KOPT-K1 (cell line): ENCODE measurements at regions not wholly inside any gene's neighbourhood (a gene's known extent, or its start where the extent isn't known, plus 50 kb on each side); places are given as distances from the start of the nearest gene placed in this dataset.

Experiments
- H3K27ac ChIP-seq: fragments of 200-600 bp; sonication (generic); 2 replicates; pipeline ENCODE4 v1.5.1; 2016; ENCODE audit warnings: antibody characterized with exemption, mild to moderate bottlenecking, low read depth, low read length; ENCODE audit not compliant: poor library complexity, severe bottlenecking
- H3K36me3 ChIP-seq: fragments of 200-600 bp; sonication (generic); 2 replicates; pipeline ENCODE4 v1.5.1; 2017; ENCODE audit warnings: antibody characterized with exemption, mild to moderate bottlenecking, low read length, moderate library complexity; ENCODE audit not compliant: insufficient read depth
- H3K9me3 ChIP-seq: fragments of 200-600 bp; sonication (generic); 2 replicates; pipeline ENCODE4 v1.5.1; 2017; ENCODE audit warnings: antibody characterized with exemption, low read length, mild to moderate bottlenecking; ENCODE audit not compliant: insufficient read depth, poor library complexity, severe bottlenecking

DNA sequence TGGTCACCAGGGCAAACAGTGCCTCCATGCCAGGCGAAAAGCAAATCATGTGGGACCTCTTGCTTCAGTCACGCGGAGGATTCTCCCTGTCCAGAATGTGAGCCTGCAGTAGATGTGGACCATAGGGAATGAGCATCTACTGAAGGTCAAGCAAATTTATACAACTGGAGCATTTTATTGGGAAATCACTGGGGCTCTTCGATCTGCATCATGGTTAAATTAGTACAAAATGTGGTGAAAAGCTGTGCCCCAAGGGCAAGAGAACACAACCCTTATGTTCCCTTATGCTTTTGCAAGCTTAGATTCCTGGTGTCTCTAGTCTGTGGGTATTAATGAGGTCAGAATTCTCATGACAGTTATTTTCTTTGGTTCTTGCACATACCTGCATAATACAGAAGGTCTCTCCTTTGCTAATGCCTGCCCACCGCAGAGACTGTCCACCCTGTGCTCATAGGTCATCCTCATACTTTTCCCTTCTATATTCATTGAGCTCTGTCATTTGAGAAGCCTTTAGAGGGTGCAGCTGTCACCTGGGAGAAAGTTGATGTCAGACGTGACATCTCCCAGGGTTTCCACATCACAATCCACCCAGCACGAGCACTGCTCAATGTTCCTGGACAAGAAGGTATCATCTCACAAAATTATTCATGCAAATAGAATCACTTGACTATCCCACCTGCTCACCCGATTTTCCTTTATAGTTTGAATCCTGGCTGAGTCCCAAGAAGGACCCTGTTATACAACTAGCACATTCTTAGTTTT lies 111.7 kb downstream of the NXNL2 start:
- Histone ChIP-seq H3K9me3 (peaks cover 4% of the 10 kb centered on the region), H3K27ac (no peak overlapping the region), H3K36me3 (no peaks in the 10 kb centered on the region)

DNA sequence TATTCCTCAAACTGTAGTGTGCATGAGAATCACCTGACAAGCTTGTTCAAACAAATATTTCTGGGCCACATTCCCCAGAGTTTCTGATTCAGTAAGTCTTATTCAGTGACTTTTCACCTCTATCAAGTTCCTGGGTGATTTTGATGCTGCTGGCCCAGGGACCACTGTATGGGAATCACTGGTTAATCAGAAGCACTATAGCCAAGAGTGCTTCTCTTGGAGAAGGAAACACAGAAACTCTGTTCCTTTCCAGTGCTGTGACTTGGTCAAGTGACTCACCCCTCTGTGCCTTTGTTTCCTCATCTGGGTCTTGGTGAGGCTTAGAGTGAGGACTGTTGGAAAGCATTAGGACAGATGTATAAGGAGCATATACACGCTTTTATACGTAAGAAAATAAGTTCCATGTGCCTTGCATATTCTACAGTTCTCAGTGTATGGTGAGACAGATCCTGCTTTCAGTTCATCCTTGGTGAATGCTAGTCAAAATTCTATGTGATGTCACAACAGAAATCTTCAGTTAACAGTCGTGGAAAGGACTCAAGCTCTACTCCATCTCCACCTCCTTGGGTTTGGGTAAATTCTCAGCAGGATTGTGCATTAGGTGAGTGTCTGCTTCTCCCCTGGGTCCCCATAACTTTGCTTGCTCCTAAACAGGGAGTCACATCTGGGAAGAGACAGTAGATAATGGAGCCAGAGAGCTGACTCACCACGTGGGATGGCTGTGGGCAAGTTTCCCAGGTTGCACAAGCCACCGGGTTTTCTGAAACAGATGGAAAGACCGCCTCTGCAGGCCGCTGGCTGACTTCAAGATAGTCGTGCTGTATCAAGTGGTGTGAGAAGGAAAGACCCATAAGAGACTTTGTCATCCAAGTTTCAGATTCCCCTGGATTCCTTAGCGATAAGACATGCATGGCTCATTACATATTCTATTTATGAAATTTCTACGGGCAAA lies 117.0 kb downstream of the NXNL2 start:
- H3K27ac ChIP-seq = no peak overlapping the region
- no peaks in the 10 kb centered on the region for H3K36me3 ChIP-seq
- H3K9me3 ChIP-seq = no peaks in the 10 kb centered on the region

DNA sequence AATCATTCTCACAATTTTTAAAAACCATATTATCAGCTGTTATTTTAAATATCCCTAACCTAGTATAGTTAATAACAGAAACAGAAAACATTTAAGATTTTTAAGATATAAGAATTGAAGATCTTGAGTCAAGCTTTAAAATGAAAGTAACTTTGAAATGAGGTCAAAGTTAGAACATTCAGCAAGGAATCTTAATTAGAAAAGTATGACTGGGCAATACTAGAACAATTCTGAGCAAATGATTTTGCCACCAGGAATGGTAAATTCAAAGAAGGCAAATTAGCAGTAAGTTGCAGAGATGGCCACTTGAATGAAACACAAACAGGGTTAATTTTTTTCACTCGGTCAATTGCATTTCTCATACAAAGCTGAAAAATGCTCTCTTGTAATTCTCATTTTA lies 117.9 kb downstream of the NXNL2 start:
- Histone ChIP-seq H3K36me3 (no peaks in the 10 kb centered on the region), H3K27ac (no peak overlapping the region)

DNA sequence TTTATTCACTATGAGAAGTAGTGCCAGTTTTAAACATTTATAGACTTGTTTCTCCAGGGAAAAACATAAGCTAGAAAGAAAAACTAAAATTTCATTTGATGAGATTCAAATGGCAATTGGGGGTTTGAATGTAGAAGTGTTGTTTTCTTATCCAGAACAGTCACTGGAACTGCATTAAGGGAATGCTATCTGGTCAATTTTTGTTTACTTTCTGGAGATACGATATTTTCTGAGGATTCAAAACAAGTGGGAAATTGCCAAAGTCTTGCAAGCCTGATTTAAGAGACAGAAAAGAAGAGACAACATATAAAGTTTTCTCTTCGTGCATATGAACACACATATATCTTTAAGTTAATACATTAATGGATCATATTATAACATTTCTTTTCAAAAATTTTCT lies 118.4 kb downstream of the NXNL2 start:
- H3K9me3 ChIP-seq = no peaks in the 10 kb centered on the region
- no peaks in the 10 kb centered on the region for H3K36me3 ChIP-seq
- H3K27ac ChIP-seq = no peak overlapping the region

More for the DNA sequence above, 117.9 kb downstream of the NXNL2 start:
- H3K9me3 ChIP-seq = no peaks in the 10 kb centered on the region

DNA sequence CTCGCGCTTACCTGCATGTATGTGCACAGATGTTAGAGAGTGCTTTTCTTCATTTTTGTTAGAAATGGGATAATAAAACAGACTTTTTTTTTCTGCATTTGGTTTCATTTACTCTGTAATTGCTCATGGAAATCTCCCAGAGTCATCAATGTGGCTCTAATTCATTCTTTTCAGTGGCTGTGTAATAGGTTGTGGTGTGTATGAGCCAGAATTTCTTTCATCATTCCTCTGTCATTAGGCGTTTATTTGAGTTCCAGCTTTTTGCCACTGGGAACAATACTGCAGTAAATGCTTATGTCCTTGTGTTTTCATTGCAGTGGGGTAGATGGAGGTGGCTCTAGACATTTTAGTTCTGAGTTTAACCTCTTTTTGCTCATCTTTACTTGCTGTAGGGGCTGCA lies 118.9 kb downstream of the NXNL2 start:
- Histone ChIP-seq H3K36me3 (no peaks in the 10 kb centered on the region), H3K27ac (no peak overlapping the region), H3K9me3 (no peaks in the 10 kb centered on the region)

DNA sequence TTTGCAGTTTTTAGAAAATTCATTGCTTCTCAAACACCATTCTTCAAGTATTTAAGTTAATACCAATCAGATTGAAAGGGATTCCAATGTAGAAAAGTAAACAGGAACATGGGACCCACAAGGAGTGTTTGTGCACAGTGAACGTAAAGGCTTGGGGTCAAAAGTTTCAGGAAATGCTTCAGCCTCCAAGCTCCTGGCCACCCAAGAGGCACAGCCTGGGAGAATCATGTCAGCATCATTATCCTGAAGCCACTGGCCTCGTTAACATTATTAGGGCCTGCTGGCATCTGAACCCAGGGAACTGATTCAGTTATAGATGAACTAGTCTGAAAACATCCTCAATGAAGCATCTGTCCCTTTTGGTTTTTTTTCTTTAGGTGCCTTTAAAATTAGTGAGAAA lies 122.9 kb downstream of the NXNL2 start:
- Histone ChIP-seq H3K9me3 (no peaks in the 10 kb centered on the region), H3K27ac (no peak overlapping the region), H3K36me3 (no peaks in the 10 kb centered on the region)

DNA sequence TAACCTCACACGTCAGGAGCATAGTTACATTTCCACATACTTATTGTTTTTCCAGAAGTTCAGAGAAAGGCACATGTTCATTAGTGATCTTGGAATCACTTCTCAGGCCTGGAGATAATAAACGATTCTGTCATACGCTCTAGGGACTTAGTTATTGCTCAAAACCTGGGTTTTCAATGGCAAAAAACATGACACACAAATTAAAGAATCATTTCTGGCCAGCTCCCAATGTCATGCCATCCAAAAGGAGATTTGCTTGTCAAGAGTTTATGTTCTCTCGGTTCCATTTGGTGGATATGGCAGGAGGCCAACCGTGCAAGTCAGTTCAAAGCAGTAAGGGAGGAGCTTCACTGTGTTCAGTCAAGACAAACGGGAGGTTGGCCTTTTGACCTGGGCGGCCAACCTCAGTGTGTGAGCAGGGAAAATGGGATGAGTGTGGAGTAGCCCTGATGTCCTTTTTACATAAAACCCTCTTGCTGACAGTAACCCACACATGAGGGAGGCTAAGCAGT lies 123.4 kb downstream of the NXNL2 start:
- Histone ChIP-seq H3K36me3 (no peaks in the 10 kb centered on the region), H3K27ac (no peak overlapping the region), H3K9me3 (no peaks in the 10 kb centered on the region)

DNA sequence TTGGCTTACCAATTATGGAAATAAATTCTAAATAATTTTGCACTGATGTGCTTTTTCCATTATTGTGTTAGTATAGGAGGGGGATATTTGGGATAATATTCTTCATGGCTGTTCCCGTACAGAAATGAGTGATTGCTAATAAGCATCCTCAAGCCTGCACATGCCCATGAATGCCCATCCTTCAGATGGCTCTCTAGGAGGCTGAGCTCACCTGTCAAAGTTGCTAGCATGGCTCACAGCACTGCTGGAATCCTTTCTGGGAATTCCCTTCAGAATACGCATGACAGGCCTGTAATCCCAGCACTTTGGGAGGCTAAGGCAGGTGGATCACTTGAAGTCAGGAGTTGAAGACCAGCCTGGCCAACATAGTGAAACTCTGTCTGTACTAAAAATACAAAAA lies 124.1 kb downstream of the NXNL2 start:
- no peaks in the 10 kb centered on the region for H3K36me3 ChIP-seq
- H3K27ac ChIP-seq = no peak overlapping the region

DNA sequence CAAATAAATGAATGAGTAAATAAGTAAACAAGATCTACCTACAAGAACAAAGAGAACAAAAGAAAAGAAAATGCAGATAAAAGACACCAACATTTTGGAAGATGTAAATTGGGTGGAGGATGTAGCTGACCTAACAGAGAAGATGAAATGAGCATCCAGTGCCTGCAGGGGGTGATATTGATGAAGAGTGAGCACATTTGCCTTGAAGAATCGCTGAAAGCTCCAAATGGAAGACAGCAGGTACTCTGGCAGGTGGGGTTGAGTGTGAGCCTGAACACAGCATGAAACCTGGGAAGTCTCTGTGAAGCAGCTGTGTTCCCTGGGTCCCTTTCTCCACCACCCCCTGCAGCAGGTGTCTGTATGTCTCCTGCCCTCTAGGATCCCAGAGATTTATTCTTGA lies 125.6 kb downstream of the NXNL2 start:
- no peak overlapping the region for H3K27ac ChIP-seq
- no peaks in the 10 kb centered on the region for H3K9me3 ChIP-seq
- H3K36me3 ChIP-seq = no peaks in the 10 kb centered on the region

More for the DNA sequence above, 124.1 kb downstream of the NXNL2 start:
- H3K9me3 ChIP-seq = no peaks in the 10 kb centered on the region

DNA sequence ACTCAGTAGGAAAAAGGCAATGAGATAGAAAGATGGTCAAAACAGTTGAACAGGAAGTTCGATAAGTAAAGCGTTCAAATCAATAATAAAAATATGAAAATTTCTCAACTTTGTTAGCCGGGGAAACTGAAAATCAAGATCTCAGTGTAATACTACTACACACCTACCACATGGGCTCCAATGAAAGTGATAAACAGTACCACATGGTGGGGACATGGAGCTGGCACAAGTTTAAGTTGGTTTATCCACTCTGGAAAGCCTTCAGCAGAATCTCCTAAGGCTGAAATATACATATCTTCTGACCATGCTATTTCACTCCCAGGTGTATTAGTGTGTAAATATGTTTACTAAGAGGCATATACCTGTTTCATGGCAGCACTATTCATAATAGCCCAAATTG lies 126.8 kb downstream of the NXNL2 start:
- no peaks in the 10 kb centered on the region for H3K9me3 ChIP-seq
- H3K36me3 ChIP-seq = no peaks in the 10 kb centered on the region
- H3K27ac ChIP-seq = no peak overlapping the region

DNA sequence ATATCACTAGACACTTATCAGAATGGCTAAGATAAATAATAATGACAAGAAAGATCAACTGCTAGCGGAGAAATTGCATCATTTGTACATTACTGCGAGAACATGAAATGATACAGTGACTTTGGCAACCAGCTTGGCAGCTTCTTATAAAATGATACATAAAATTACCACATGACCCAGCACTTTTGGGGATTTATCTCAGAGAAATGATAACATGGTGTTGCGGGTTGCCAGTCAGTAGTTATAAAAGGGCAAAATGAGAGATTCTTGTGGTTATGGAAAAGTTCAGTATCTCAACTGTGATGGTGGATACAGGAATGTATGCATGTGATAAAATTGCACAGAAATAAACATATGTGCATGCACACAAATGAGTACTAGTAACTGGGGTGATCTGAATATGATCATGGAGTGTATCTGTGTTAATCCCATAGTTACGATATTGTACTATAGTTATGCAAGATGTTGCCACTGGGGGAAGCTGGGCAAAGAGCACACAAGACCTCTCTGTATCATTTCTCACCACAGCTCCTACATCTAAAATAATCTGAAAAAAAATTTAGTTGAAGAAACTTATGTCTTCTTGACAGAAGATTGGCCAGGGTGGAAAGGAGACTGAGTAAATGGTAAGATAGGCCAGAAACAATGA lies 128.9 kb downstream of the NXNL2 start:
- no peaks in the 10 kb centered on the region for H3K36me3 ChIP-seq
- H3K9me3 ChIP-seq = no peaks in the 10 kb centered on the region
- H3K27ac ChIP-seq = no peak overlapping the region

DNA sequence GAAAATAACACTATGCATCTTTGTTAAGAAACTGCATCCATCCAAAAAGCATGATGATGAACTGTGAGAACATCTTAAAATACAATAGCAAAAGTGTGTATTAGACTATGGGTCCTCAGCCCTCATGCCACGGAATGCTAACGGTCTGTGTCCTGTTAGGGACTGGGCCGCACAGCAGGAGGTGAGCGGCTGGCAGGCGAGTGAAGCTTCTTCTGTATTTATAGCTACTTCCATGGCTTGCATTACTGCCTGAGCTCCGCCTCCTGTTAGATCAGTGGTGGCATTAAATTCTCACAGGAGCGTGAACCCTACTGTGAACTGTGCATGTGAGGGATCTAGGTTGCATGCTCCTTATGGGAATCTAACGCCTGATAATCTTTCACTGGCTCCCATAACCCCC lies 129.8 kb downstream of the NXNL2 start:
- no peaks in the 10 kb centered on the region for H3K36me3 ChIP-seq
- no peaks in the 10 kb centered on the region for H3K9me3 ChIP-seq
- H3K27ac ChIP-seq = no peak overlapping the region

DNA sequence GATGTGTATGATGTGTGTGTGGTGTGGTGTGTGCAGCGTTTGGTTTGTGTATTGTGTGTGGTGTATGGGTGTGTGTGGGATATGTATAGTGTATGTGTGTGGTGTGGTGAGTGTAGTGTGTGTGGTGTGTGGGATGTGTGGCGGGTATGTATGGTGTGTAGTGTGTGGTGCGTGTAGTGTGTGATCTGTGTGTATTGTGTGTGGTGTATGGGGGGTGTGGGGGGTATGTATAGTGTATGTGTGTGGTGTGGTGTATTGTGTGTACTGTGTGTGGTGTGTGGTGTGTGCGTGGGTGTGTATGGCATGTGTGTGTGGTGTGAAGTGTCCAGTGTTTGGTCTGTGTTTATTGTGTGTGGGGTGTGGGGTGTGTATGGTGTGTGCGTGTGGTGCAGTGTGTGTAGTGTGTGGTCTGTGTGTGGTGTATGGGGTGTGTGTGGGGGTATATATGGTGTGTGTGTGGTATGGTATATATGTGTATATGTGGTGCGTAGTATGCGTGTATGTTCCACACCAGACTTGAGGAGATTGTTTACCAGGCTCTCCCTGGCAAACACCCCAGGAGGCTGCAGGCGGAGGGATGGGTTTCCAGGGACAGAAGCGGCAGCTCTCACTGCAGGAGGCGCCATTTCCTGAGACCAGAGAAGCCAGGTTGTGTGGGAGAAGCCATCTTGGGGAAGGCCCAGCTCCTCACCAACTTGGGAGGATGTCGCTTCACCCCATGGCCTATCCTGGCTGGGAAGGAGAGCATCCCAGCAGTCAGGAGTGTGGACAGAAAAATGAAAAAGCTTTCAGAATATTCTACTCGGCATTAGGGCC lies 138.1 kb downstream of the NXNL2 start:
- no peak overlapping the region for H3K27ac ChIP-seq
- H3K36me3 ChIP-seq = no peaks in the 10 kb centered on the region
- H3K9me3 ChIP-seq = no peaks in the 10 kb centered on the region

DNA sequence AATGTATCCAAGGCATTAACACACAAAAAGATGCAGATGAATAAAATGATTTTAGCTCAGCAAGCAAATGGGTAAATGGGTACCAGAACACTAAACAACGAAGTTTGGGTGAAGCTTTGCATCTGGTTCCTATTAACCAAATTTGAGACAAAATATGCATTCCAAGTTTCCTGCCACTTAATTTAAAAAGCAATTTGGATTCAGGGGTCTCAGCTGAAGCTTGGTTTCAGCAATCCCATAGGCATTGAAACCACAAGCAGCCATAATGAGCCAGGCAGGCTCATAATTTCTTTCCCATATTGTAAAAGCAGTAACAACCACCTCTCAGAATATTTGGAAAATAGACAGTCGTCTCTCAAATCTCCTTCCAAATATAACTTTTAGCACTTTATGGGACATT lies 138.9 kb downstream of the NXNL2 start:
- Histone ChIP-seq H3K36me3 (no peaks in the 10 kb centered on the region), H3K27ac (no peak overlapping the region), H3K9me3 (no peaks in the 10 kb centered on the region)
